Tibial artery (tissue), 4 donors: ENCODE measurements at regions not wholly inside any gene's neighbourhood (a gene's known extent, or its start where the extent isn't known, plus 50 kb on each side); places are given as distances from the start of the nearest gene placed in this dataset.

Source experiments
- DNase-seq, 2 donors: peaks; one replicate each; pipeline ENCODE4 v3.0.0-alpha.2; 2019
- H3K27ac ChIP-seq, 2 donors: fragments of 200-600 bp; sonication (generic) in 1 of 2; 1 replicate in 1 of 2; 2 replicates in 1 of 2; pipeline ENCODE4 v1.5.1; 2018 to 2019; ENCODE audit warnings: mild to moderate bottlenecking in 1 of 2
- H3K27me3 ChIP-seq, 2 donors: fragments of 200-600 bp; sonication (generic) in 1 of 2; one replicate each; pipeline versions ENCODE4 v1.5.1 to v1.6.0; 2016 to 2019
- H3K36me3 ChIP-seq, 3 donors: fragments of 200-600 bp; sonication (generic) in 2 of 3; one replicate each; pipeline ENCODE4 v1.5.1; 2016 to 2019; ENCODE audit warnings: mild to moderate bottlenecking in 2 of 3
- H3K4me1 ChIP-seq, 4 donors: fragments of 200-600 bp; sonication (generic) in 2 of 4; 1 replicate in 3 of 4; 2 replicates in 1 of 4; pipeline ENCODE4 v1.5.1; 2016 to 2019
- H3K4me3 ChIP-seq, 2 donors: fragments of 200-600 bp; sonication (generic) in 1 of 2; 1 replicate in 1 of 2; 2 replicates in 1 of 2; pipeline ENCODE4 v1.5.1; 2018 to 2019; ENCODE audit warnings: mild to moderate bottlenecking in 2 of 2
- H3K9me3 ChIP-seq, 3 donors: fragments of 200-600 bp; sonication (generic) in 1 of 3; one replicate each; pipeline ENCODE4 v1.5.1; 2016 to 2019
- CTCF ChIP-seq, 2 experiments: fragments of 200-600 bp in 1 of 2; fragments of 450-650 bp in 1 of 2; IDR thresholded peaks; one replicate each; pipeline ENCODE4 v1.5.1; 2017 to 2019; ENCODE audit warnings: antibody characterized with exemption in 2 of 2, mild to moderate bottlenecking in 1 of 2, moderate library complexity in 1 of 2
- intact Hi-C: fragments of 100-400 bp; cut with DNase I; formaldehyde crosslinking; loops from one replicate; pipeline ENCODE4 v1.15.0; 2023; ENCODE audit warnings: low total_unique reads

DNA sequence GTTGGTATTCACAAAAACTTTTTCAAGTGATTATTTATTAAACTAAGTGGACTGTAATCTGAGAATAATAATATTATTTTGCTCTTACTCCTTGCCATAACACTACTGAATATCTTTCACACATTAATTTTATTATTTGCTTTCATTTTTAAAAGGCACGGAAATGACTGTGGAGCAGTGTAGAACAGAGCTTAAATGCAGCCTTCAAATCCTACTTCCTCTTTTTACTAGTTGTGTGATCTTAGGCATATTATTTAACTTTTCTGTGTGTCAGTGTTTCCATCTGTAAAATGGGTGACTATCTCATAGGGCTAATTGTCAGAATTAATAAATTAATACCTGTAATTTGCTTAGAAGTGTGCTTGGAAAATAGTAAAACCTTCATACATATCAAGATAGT lies 55.5 kb upstream of the SLC8A1 start:
- intact Hi-C loops, result no loop called here
- Histone ChIP-seq H3K27ac (no peak overlapping the region), H3K4me3 (no peak overlapping the region), H3K36me3 (no peaks in the 10 kb centered on the region), H3K4me1 (peaks cover 0 to 19% (median 3%) of the 10 kb centered on the region in 4 donors), H3K9me3 (no peaks in the 10 kb centered on the region), H3K27me3 (no peaks in the 10 kb centered on the region)
- DNase-seq, result no peak
- TF ChIP-seq CTCF (IDR thresholded peaks at IDR 0.05), result no peak

DNA sequence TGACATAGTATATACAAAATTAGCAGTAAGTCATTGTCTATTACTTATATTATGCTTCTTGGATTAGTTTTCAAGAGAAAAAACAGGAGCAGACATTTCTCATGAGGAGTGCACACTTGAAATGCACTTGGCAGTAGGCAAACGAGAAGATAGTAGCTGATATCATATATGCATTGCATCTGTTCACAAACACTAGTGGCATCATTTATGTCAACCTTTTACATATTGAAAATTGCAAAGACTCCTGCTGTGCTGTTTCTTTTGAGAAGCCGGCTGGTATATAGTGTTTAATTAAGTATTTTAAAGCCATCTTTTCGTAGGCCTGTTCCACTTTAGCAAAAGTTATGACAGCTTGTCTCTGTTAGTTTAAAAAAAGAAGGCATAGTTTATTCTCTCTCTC lies 58.4 kb upstream of the SLC8A1 start:
- no peak overlapping the region for H3K27ac ChIP-seq
- H3K4me1 ChIP-seq, result peaks cover 0 to 29% (median 6%) of the 10 kb centered on the region in 4 donors
- no peak for DNase-seq
- H3K4me3 ChIP-seq, result no peak overlapping the region
- TF ChIP-seq CTCF (IDR thresholded peaks at IDR 0.05), result no peak
- intact Hi-C loops, result loop anchor here (10.0 kb wide), 1 partner anchor 56 kb away; the partner anchor contains the start of gene SLC8A1
- H3K9me3 ChIP-seq, result no peaks in the 10 kb centered on the region
- no peaks in the 10 kb centered on the region for H3K36me3 ChIP-seq
- no peaks in the 10 kb centered on the region for H3K27me3 ChIP-seq

DNA sequence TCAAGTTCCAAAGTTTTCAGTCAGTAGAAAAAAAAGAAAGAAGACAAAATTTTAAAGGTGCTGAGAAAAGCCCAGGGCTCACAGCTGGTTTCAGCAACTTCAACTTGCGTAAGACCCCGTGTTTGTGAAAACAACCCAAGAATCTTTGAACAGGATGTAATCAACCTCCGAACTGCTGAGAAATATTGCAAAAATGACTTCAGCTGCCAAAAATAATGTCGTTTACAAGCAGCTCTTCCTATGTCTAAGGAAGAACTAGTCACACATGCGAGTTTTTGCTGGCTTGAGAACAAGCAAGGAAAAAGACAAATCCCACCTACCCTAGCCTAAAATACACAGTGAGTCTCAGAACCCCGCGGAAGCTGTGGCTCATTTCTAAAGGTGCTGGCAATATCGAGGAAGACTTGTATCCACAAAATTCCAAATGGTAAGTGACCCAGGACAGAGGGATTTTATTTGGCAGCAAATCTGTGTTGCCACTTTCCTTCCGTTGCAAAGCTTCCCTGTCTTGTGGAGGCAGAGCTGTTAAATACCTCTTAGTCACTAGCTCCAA lies 59.8 kb upstream of the SLC8A1 start:
- intact Hi-C loops, result loop anchor here (10.0 kb wide), 1 partner anchor 57 kb away; the partner anchor contains the start of gene SLC8A1
- peaks cover 0 to 29% (median 6%) of the 10 kb centered on the region in 4 donors for H3K4me1 ChIP-seq
- peak in 1 of 2 donors; percentile 42 for DNase-seq
- H3K27me3 ChIP-seq, result no peaks in the 10 kb centered on the region
- peak overlapping the region; percentile 70 to 72 for H3K27ac ChIP-seq
- no peak for TF ChIP-seq CTCF (IDR thresholded peaks at IDR 0.05)
- H3K4me3 ChIP-seq, result peak overlapping the region; percentile 47 to 56
- H3K9me3 ChIP-seq, result no peaks in the 10 kb centered on the region
- H3K36me3 ChIP-seq, result no peaks in the 10 kb centered on the region

- peak overlapping the region; percentile 70 to 72 for H3K27ac ChIP-seq
- DNase-seq, result no peak
- H3K4me3 ChIP-seq, result peak overlapping the region; percentile 47 to 56
- TF ChIP-seq CTCF (IDR thresholded peaks at IDR 0.05), result no peak
- no peaks in the 10 kb centered on the region for H3K36me3 ChIP-seq
- no peaks in the 10 kb centered on the region for H3K27me3 ChIP-seq
- peaks cover 0 to 29% (median 6%) of the 10 kb centered on the region in 4 donors for H3K4me1 ChIP-seq
- intact Hi-C loops, result loop anchor here (10.0 kb wide), 1 partner anchor 57 kb away; the partner anchor contains the start of gene SLC8A1
- no peaks in the 10 kb centered on the region for H3K9me3 ChIP-seq
These were observed 60.4 kb upstream of the SLC8A1 start for GRCh38 chr2:40512256-40512655.

- Histone ChIP-seq H3K9me3 (no peaks in the 10 kb centered on the region), H3K4me3 (peak overlapping the region in 1 of 2 donors; percentile 56), H3K36me3 (no peaks in the 10 kb centered on the region), H3K27ac (no peak overlapping the region), H3K4me1 (peaks cover 0 to 29% (median 6%) of the 10 kb centered on the region in 4 donors), H3K27me3 (no peaks in the 10 kb centered on the region)
- no peak for DNase-seq
- intact Hi-C loops, result loop anchor here (10.0 kb wide), 1 partner anchor 58 kb away; the partner anchor contains the start of gene SLC8A1
- no peak for TF ChIP-seq CTCF (IDR thresholded peaks at IDR 0.05)
These were observed 61.3 kb upstream of the SLC8A1 start for GRCh38 chr2:40513201-40513600.
